Mucosa of descending colon (tissue), 3 donors: ENCODE measurements at regions not wholly inside any gene's neighbourhood (a gene's known extent, or its start where the extent isn't known, plus 50 kb on each side); places are given as distances from the start of the nearest gene placed in this dataset.

Experiments
- ATAC-seq: fragments of 200-7000 bp; cut with Tn5 transposase; one replicate; pipeline ENCODE4 v1.9.1; 2020; ENCODE audit warnings: mild to moderate bottlenecking, moderate library complexity
- DNase-seq, 3 donors: peaks; one replicate each; pipeline ENCODE4 v3.0.0-alpha.2; 2020
- H3K36me3 ChIP-seq: fragments of 200-600 bp; one replicate; pipeline ENCODE4 v1.8.0; 2021; ENCODE audit warnings: low read depth, mild to moderate bottlenecking
- H3K4me1 ChIP-seq: fragments of 200-600 bp; one replicate; pipeline ENCODE4 v1.8.0; 2021; ENCODE audit warnings: low read depth, mild to moderate bottlenecking
- H3K4me3 ChIP-seq: fragments of 200-600 bp; one replicate; pipeline ENCODE4 v1.8.0; 2021; ENCODE audit warnings: mild to moderate bottlenecking
- H3K9me3 ChIP-seq: fragments of 200-600 bp; one replicate; pipeline ENCODE4 v1.8.0; 2021; ENCODE audit warnings: mild to moderate bottlenecking
- CTCF ChIP-seq: fragments of 200-600 bp; IDR thresholded peaks from one replicate; pipeline ENCODE4 v1.8.0; 2022; ENCODE audit warnings: antibody characterized with exemption, mild to moderate bottlenecking
- intact Hi-C, 2 donors: fragments of 100-400 bp; cut with DNase I in 1 of 2; cut with micrococcal nuclease in 1 of 2; formaldehyde crosslinking; loops; one replicate each; pipeline versions ENCODE4 v1.11.0 to v1.11.1; 2022; cut with DNase I, micrococcal nuclease
- donor health status: DM: no; HTN: no; CAD: no; lungs with moderate emphysema.
- donor health status: DM: no; HTN: no; CAD: no.
- donor health status: DM: no; HTN: yes; CAD: no.

GRCh38 chr12:24116548-24116947 is 167.1 kb upstream of the SOX5 start:
- H3K9me3 ChIP-seq = no peaks in the 10 kb centered on the region
- no peaks in the 10 kb centered on the region for H3K4me1 ChIP-seq
- intact Hi-C loops = no loop called here
- H3K4me3 ChIP-seq = no peak overlapping the region
- no peaks in the 10 kb centered on the region for H3K36me3 ChIP-seq
- DNase-seq (no peak), ATAC-seq (no peak)
- no peak for TF ChIP-seq CTCF

GRCh38 chr12:24113701-24114100 is 164.2 kb upstream of the SOX5 start:
- DNase-seq = no peak
- ATAC-seq = no peak
- Histone ChIP-seq H3K4me3 (no peak overlapping the region), H3K9me3 (no peaks in the 10 kb centered on the region), H3K4me1 (no peaks in the 10 kb centered on the region), H3K36me3 (no peaks in the 10 kb centered on the region)
- intact Hi-C loops = no loop called here
- TF ChIP-seq CTCF = no peak

GRCh38 chr12:24111616-24112015 is 162.1 kb upstream of the SOX5 start:
- ATAC-seq = no peak
- no peak for DNase-seq
- H3K9me3 ChIP-seq = no peaks in the 10 kb centered on the region
- no peaks in the 10 kb centered on the region for H3K4me1 ChIP-seq
- H3K4me3 ChIP-seq = no peak overlapping the region
- intact Hi-C loops = no loop called here
- TF ChIP-seq CTCF = no peak
- H3K36me3 ChIP-seq = no peaks in the 10 kb centered on the region

GRCh38 chr12:24111086-24111485 is 161.6 kb upstream of the SOX5 start:
- intact Hi-C loops = no loop called here
- no peak for TF ChIP-seq CTCF
- Histone ChIP-seq H3K9me3 (no peaks in the 10 kb centered on the region), H3K4me1 (no peaks in the 10 kb centered on the region), H3K36me3 (no peaks in the 10 kb centered on the region), H3K4me3 (no peak overlapping the region)
- ATAC-seq (no peak), DNase-seq (no peak)

- no peak for DNase-seq
- H3K4me1 ChIP-seq = no peaks in the 10 kb centered on the region
- intact Hi-C loops = no loop called here
- ATAC-seq = no peak
- H3K4me3 ChIP-seq = no peak overlapping the region
- no peak for TF ChIP-seq CTCF
- no peaks in the 10 kb centered on the region for H3K9me3 ChIP-seq
- H3K36me3 ChIP-seq = no peaks in the 10 kb centered on the region
Measured at GRCh38 chr12:24109381-24110039, 160.0 kb upstream of the SOX5 start.

- TF ChIP-seq CTCF = no peak
- DNase-seq = no peak
- intact Hi-C loops = no loop called here
- Histone ChIP-seq H3K36me3 (no peaks in the 10 kb centered on the region), H3K4me3 (no peak overlapping the region), H3K9me3 (no peaks in the 10 kb centered on the region), H3K4me1 (no peaks in the 10 kb centered on the region)
- ATAC-seq = peak; percentile 43
Measured at GRCh38 chr12:24102676-24103075, 153.2 kb upstream of the SOX5 start.
